IPS DF 6.9 (cell line): ENCODE measurements at regions not wholly inside any gene's neighbourhood (a gene's known extent, or its start where the extent isn't known, plus 50 kb on each side); places are given as distances from the start of the nearest gene placed in this dataset.
"Not testable (repeated sequence)": the region's sequence is repeated elsewhere in the genome, so short reads cannot be mapped to it uniquely, and the experiment has no call there.

Experiments
- DNase-seq: peaks from one replicate; pipeline ENCODE4 v3.0.0-alpha.2; 2013; ENCODE audit warnings: low read depth, low spot score
- H3K27ac ChIP-seq: one replicate; pipeline ENCODE4 v1.5.1; 2013; ENCODE audit warnings: low read length, control low read depth
- H3K27me3 ChIP-seq: 2 replicates; pipeline ENCODE4 v1.6.1; 2013; ENCODE audit warnings: mild to moderate bottlenecking, low read length; ENCODE audit not compliant: control insufficient read depth, insufficient read depth
- H3K36me3 ChIP-seq: 2 replicates; pipeline ENCODE4 v1.6.1; 2013; ENCODE audit warnings: low read length; ENCODE audit not compliant: control insufficient read depth, insufficient read depth
- H3K4me1 ChIP-seq: 2 replicates; pipeline ENCODE4 v1.6.1; 2013; ENCODE audit warnings: low read length; ENCODE audit not compliant: control insufficient read depth, insufficient read depth
- H3K4me3 ChIP-seq: 2 replicates; pipeline ENCODE4 v1.5.1; 2013; ENCODE audit warnings: mild to moderate bottlenecking, low read length
- H3K9me3 ChIP-seq: 2 replicates; pipeline ENCODE4 v1.6.1; 2013; ENCODE audit warnings: low read length, inconsistent platforms; ENCODE audit not compliant: control insufficient read depth, insufficient read depth
- WGBS: extraction: QIAGEN DNeasy Blood & Tissue Kit; methylation state at CpG from one replicate; pipeline ENCODE4 v1.1.7; 2013; ENCODE audit warnings: mixed read lengths, missing lambda C conversion rate; ENCODE audit not compliant: insufficient read length, insufficient coverage; 5-methylcytosine and 5-hydroxymethylcytosine counted together

- not testable (repeated sequence) for H3K27ac ChIP-seq, H3K9me3 ChIP-seq, H3K36me3 ChIP-seq, H3K27me3 ChIP-seq, DNase-seq, H3K4me3 ChIP-seq, H3K4me1 ChIP-seq
- WGBS, result no CpG with 5 or more reads among the region's 6 CpGs
These were observed 53.1 kb upstream of the HUNK start for GRCh38 chr21:31819692-31820091.

DNA sequence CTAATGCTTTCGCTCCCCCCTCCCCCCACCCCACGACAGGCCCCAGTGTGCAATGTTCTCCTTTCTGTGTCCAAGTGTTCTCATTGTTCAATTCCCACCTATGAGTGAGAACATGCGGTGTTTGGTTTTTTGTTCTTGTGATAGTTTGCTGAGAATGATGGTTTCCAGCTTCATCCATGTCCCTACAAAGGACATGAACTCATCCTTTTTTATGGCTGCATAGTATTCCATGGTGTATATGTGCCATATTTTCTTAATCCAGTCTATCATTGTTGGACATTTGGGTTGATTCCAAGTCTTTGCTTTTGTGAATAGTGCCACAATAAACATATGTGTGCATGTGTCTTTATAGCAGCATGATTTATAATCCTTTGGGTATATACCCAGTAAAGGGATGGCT, 58.5 kb upstream of the HUNK start:
- H3K4me1 ChIP-seq, H3K27me3 ChIP-seq, DNase-seq, H3K36me3 ChIP-seq, H3K4me3 ChIP-seq, H3K9me3 ChIP-seq, H3K27ac ChIP-seq: not testable (repeated sequence)
- WGBS, result no CpG with 5 or more reads among the region's 3 CpGs

DNA sequence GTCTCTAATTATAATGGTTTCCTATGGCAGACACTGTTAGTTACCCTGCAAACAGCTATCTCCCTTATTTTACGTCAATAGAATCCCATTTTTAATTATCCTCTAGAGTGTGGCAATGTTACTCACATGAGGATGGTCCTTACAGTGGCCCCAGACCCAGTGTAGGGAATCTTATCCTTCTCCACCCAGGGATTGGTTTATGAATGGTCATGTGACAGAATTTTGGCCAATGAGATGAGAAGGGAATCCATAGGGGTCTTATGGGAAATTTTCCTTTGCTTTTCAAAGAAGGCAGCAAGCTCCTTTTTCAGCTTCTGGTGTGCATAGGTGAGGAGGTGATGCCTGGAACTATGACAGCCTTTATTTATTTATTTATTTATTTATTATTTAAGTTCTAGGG, 59.0 kb upstream of the HUNK start:
- no peaks in the 10 kb centered on the region for H3K4me1 ChIP-seq

GRCh38 chr21:31804008-31804394, 68.8 kb upstream of the HUNK start:
- no peak overlapping the region for H3K4me3 ChIP-seq
- H3K9me3 ChIP-seq, result no peaks in the 10 kb centered on the region
- no peak overlapping the region for H3K27ac ChIP-seq
- no CpG with 5 or more reads among the region's 5 CpGs for WGBS
- no peaks in the 10 kb centered on the region for H3K36me3 ChIP-seq
- H3K27me3 ChIP-seq, result no peaks in the 10 kb centered on the region
- H3K4me1 ChIP-seq, result no peaks in the 10 kb centered on the region
- DNase-seq, result no peak

More for the DNA sequence above, 59.0 kb upstream of the HUNK start:
- no peaks in the 10 kb centered on the region for H3K9me3 ChIP-seq
- WGBS, result no CpG with 5 or more reads among the region's 1 CpG
- H3K27me3 ChIP-seq, result no peaks in the 10 kb centered on the region
- H3K36me3 ChIP-seq, result no peaks in the 10 kb centered on the region
- H3K27ac ChIP-seq, result no peak overlapping the region
- H3K4me3 ChIP-seq, result no peak overlapping the region
- no peak for DNase-seq

GRCh38 chr21:31803039-31804007, 69.5 kb upstream of the HUNK start:
- Histone ChIP-seq H3K36me3 (no peaks in the 10 kb centered on the region), H3K27ac (no peak overlapping the region), H3K4me1 (no peaks in the 10 kb centered on the region), H3K27me3 (no peaks in the 10 kb centered on the region), H3K4me3 (no peak overlapping the region), H3K9me3 (no peaks in the 10 kb centered on the region)
- no peak for DNase-seq
- WGBS, result no CpG with 5 or more reads among the region's 20 CpGs

DNA sequence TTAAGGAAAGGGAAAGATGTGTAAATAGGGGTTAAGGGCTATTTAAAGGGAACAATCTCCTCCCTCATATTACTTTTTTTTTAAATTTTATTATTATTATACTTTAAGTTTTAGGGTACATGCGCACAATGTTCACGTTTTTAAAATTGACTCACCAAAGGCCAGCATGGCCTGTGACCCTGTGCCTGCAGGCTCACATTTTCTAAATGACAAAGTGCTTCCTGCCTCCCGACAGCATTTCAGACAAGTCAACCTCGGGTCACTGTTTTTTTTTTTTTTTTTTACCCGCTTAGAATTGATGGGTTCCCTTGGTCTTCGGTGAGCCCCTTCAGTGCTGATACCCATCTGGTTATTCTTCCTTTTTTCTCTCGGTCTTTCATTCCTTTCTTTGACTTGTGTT, 70.4 kb upstream of the SCAF4 start:
- Histone ChIP-seq H3K27me3 (no peaks in the 10 kb centered on the region), H3K4me3 (no peak overlapping the region), H3K27ac (no peak overlapping the region), H3K4me1 (no peaks in the 10 kb centered on the region), H3K9me3 (no peaks in the 10 kb centered on the region), H3K36me3 (no peaks in the 10 kb centered on the region)
- no CpG with 5 or more reads among the region's 7 CpGs for WGBS
- DNase-seq, result no peak

- Histone ChIP-seq H3K36me3 (no peaks in the 10 kb centered on the region), H3K4me3 (no peak overlapping the region), H3K4me1 (no peaks in the 10 kb centered on the region), H3K27ac (no peak overlapping the region), H3K9me3 (no peaks in the 10 kb centered on the region), H3K27me3 (no peaks in the 10 kb centered on the region)
- WGBS, result no CpG with 5 or more reads among the region's 10 CpGs
- no peak for DNase-seq
These were observed 69.8 kb upstream of the SCAF4 start for GRCh38 chr21:31801551-31802219.

DNA sequence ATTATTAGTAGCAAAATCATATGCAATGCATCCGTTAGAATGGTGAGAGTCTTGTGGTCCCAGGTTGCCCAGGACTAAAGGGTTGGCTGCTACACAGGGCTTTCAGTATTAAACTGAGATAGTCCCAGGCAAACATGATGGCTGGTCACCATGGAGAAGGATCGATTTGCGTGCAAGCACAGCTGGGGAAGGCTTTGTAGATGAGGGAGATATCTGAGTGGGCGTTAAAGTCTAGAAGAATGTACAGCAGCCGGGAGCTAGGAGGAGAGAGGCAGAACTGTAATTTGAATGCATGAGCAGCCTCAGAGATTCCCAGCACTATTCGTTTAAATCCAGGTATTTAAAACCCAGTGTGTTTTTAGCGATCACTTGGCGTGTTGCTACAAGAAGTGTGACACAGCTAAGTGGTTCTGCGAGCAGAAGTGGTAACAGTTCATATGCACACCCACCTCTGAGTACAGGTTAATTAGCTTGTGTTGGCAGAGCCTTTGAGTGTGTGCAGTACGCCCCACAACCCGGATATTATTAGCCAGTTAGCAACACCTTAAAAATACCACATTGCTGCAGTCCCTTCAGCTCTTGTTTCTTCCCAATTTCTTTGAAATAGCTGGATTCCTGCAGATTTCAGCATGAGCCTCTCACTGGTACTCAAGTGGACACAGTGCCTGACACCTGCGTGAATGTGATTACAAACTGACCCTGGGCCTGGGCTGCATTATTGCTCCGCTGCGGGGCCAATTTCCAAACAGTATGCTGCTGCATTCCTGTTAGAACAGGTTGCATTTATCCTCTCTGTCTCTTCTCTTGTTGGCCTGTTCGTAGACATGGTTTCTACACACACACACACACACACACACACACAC, 67.2 kb upstream of the SCAF4 start:
- no CpG with 5 or more reads among the region's 15 CpGs for WGBS

GRCh38 chr21:31795992-31796391, 64.1 kb upstream of the SCAF4 start:
- H3K27me3 ChIP-seq, result no peaks in the 10 kb centered on the region
- no CpG with 5 or more reads among the region's 3 CpGs for WGBS

More for the DNA sequence above, 67.2 kb upstream of the SCAF4 start:
- Histone ChIP-seq H3K27me3 (no peaks in the 10 kb centered on the region), H3K27ac (no peak overlapping the region), H3K9me3 (no peaks in the 10 kb centered on the region), H3K36me3 (no peaks in the 10 kb centered on the region), H3K4me1 (no peaks in the 10 kb centered on the region), H3K4me3 (no peak overlapping the region)
- no peak for DNase-seq

GRCh38 chr21:31790420-31790819, 58.5 kb upstream of the SCAF4 start:
- not testable (repeated sequence) for H3K36me3 ChIP-seq

More at GRCh38 chr21:31795992-31796391, 64.1 kb upstream of the SCAF4 start:
- H3K36me3 ChIP-seq, result no peaks in the 10 kb centered on the region
- no peaks in the 10 kb centered on the region for H3K4me1 ChIP-seq
- no peak overlapping the region for H3K4me3 ChIP-seq
- DNase-seq, result no peak
- H3K9me3 ChIP-seq, result no peaks in the 10 kb centered on the region
- H3K27ac ChIP-seq, result no peak overlapping the region

More at GRCh38 chr21:31790420-31790819, 58.5 kb upstream of the SCAF4 start:
- not testable (repeated sequence) for H3K27ac ChIP-seq, DNase-seq, H3K27me3 ChIP-seq, H3K9me3 ChIP-seq, H3K4me1 ChIP-seq, H3K4me3 ChIP-seq
- WGBS, result no CpG with 5 or more reads among the region's 5 CpGs
